SU-DHL-6 (cell line): ENCODE measurements at regions not wholly inside any gene's neighbourhood (a gene's known extent, or its start where the extent isn't known, plus 50 kb on each side); places are given as distances from the start of the nearest gene placed in this dataset.

ENCODE experiments used
- H2AFZ ChIP-seq: fragments of 200-600 bp; sonication (generic); 2 replicates; pipeline ENCODE4 v1.6.1; 2014; ENCODE audit warnings: low read depth, mild to moderate bottlenecking, moderate library complexity, mixed read lengths, antibody characterized with exemption, low read length; ENCODE audit not compliant: severe bottlenecking
- H3F3A ChIP-seq: fragments of 200-600 bp; shearing (Covaris generic); 2 replicates; pipeline ENCODE4 v1.6.0; 2016; ENCODE audit warnings: antibody characterized with exemption, mild to moderate bottlenecking; ENCODE audit not compliant: insufficient read depth
- H3K27ac ChIP-seq: fragments of 200-600 bp; sonication (generic); 2 replicates; pipeline ENCODE4 v1.5.1; 2016; ENCODE audit warnings: low read depth, mild to moderate bottlenecking, low read length, moderate library complexity, mixed read lengths
- H3K27me3 ChIP-seq: fragments of 200-600 bp; sonication (generic), shearing (Covaris generic); 2 replicates; pipeline ENCODE4 v1.6.0; 2014; ENCODE audit warnings: mild to moderate bottlenecking, low read length
- H3K36me3 ChIP-seq: fragments of 200-600 bp; sonication (generic); 2 replicates; pipeline ENCODE4 v1.6.1; 2014; ENCODE audit warnings: mild to moderate bottlenecking, low read length, mixed read lengths
- H3K4me2 ChIP-seq: fragments of 300-600, 200-600 bp; shearing (Covaris generic), sonication (generic); 2 replicates; pipeline ENCODE4 v1.6.0; 2014; ENCODE audit warnings: low read length, low read depth, mild to moderate bottlenecking; ENCODE audit not compliant: poor library complexity, severe bottlenecking
- H3K4me3 ChIP-seq: fragments of 200-600 bp; sonication (generic); 2 replicates; pipeline ENCODE4 v1.5.1; 2014; ENCODE audit warnings: antibody characterized with exemption, low read length, mild to moderate bottlenecking, mixed read lengths; ENCODE audit not compliant: insufficient read depth, poor library complexity, severe bottlenecking
- H3K79me2 ChIP-seq: fragments of 200-600 bp; sonication (generic); 2 replicates; pipeline ENCODE4 v1.6.1; 2014; ENCODE audit warnings: mild to moderate bottlenecking, low read length, moderate library complexity; ENCODE audit not compliant: insufficient read depth
- H3K9ac ChIP-seq: fragments of 200-600 bp; sonication (generic); 2 replicates; pipeline ENCODE4 v1.7.0; 2014; ENCODE audit warnings: mild to moderate bottlenecking, low read length
- H3K9me2 ChIP-seq: fragments of 200-600 bp; sonication (generic); replicated peaks from 2 replicates; pipeline ENCODE4 v1.6.1; 2014; ENCODE audit warnings: low read length; ENCODE audit not compliant: insufficient read depth
- H3K9me3 ChIP-seq: fragments of 200-600 bp; sonication (generic); 2 replicates; pipeline ENCODE4 v1.6.1; 2014; ENCODE audit warnings: low read length, mixed read lengths; ENCODE audit not compliant: insufficient read depth
- H4K20me1 ChIP-seq: fragments of 200-600 bp; sonication (generic); 2 replicates; pipeline ENCODE4 v1.6.1; 2014; ENCODE audit warnings: low read depth, mild to moderate bottlenecking, antibody characterized with exemption, low read length, moderate library complexity, mixed read lengths
- EZH2phosphoT487 ChIP-seq: fragments of 200-600 bp; sonication (generic), shearing (Covaris generic); conservative IDR thresholded peaks from 2 replicates; pipeline ENCODE4 v1.6.1; 2018; ENCODE audit warnings: mild to moderate bottlenecking, antibody characterized with exemption, low read length, moderate library complexity, mixed read lengths
- TF ChIP-seq, protein P1 (sequence below): fragments of 200-600 bp; sonication (generic); IDR thresholded peaks from one replicate; pipeline ENCODE4 v1.5.1; 2017; ENCODE audit warnings: antibody characterized with exemption, mild to moderate bottlenecking, low read length, moderate library complexity; ENCODE audit not compliant: insufficient read depth, poor library complexity, severe bottlenecking

DNA sequence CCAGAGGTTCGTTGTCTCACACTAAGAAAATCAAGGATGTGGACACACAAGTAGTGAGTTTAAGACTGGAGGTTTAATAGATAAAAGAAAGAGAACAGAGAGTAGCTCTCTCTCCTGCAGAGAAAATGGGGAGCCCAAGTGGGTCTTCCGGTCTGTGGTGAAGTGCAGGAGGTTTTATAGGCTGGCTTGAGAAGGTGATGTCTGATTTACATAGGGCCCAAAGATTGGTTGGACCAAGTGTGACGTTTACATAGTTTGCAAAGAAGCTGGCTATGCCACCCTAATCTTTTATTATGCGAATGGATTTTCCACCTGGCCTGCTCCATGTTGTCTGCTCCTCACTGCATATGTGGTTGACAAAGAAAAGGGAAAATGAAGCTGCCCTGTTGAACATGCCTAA lies 430.4 kb upstream of the TRIB2 start:
- Histone ChIP-seq H2AFZ (no peak overlapping the region), H3K27ac (no peak overlapping the region), H3K9ac (no peak overlapping the region), H3K9me2 (no peaks in the 10 kb centered on the region), H3K36me3 (no peaks in the 10 kb centered on the region), H3K79me2 (no peaks in the 10 kb centered on the region), H3K9me3 (no peaks in the 10 kb centered on the region), H3K4me3 (no peak overlapping the region), H3K4me2 (no peak overlapping the region), H4K20me1 (no peaks in the 10 kb centered on the region), H3F3A (no peaks in the 10 kb centered on the region), H3K27me3 (no peaks in the 10 kb centered on the region)
- TF ChIP-seq EZH2phosphoT487 = no peak
- TF ChIP-seq, protein P1, sequence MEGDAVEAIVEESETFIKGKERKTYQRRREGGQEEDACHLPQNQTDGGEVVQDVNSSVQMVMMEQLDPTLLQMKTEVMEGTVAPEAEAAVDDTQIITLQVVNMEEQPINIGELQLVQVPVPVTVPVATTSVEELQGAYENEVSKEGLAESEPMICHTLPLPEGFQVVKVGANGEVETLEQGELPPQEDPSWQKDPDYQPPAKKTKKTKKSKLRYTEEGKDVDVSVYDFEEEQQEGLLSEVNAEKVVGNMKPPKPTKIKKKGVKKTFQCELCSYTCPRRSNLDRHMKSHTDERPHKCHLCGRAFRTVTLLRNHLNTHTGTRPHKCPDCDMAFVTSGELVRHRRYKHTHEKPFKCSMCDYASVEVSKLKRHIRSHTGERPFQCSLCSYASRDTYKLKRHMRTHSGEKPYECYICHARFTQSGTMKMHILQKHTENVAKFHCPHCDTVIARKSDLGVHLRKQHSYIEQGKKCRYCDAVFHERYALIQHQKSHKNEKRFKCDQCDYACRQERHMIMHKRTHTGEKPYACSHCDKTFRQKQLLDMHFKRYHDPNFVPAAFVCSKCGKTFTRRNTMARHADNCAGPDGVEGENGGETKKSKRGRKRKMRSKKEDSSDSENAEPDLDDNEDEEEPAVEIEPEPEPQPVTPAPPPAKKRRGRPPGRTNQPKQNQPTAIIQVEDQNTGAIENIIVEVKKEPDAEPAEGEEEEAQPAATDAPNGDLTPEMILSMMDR = no peak

DNA sequence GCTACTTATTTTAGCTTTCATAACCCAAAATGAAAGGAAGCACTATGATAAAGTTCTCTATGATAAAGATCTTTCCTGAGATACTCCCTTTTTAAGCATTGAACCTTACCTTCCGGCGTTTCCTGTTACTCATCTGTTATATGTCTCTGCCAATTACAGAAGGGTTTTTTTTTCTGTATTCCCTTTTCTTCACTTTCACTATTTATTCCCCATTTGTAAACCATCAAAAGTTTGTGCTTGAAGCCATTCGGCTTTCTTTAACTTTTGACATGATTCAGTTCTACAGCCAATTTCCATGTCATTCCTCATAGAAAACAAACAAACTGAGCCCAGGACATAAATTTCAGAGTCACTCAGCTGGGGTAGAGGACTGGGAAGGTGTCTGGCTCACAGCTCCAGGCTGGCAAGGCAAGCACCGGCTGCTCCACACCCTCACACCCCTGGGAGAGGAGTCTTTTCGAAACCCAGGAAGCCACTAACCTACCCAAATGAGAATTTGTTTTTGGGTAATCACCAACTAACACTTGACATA lies 429.4 kb upstream of the TRIB2 start:
- H3K27ac ChIP-seq = no peak overlapping the region
- no peak overlapping the region for H3K9ac ChIP-seq
- H3K4me3 ChIP-seq = no peak overlapping the region
- H2AFZ ChIP-seq = peak overlapping the region; percentile 46
- no peaks in the 10 kb centered on the region for H3K9me2 ChIP-seq
- H4K20me1 ChIP-seq = no peaks in the 10 kb centered on the region
- no peaks in the 10 kb centered on the region for H3F3A ChIP-seq
- H3K79me2 ChIP-seq = no peaks in the 10 kb centered on the region
- H3K27me3 ChIP-seq = no peaks in the 10 kb centered on the region
- H3K36me3 ChIP-seq = no peaks in the 10 kb centered on the region
- TF ChIP-seq EZH2phosphoT487 = no peak
- TF ChIP-seq, protein P1 = no peak
- H3K4me2 ChIP-seq = no peak overlapping the region
- no peaks in the 10 kb centered on the region for H3K9me3 ChIP-seq

DNA sequence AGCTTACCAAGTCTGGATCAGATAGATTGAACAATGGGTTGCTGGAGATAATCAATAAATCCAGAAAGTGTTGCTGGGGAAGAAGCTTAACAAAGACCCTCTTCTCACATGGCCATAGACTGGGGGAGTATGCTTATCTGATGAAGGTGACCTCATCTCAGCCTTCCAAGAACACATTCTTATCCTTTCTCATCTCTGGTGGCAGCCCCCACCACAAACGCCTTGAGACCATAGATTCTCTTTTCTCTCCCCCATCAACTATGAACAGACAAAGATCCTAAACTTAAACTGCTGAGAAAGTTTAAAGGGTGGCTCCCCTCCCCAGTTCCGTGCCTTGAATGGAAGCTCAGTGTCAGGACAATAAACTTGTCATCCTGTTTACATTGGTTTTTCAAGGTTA lies 428.7 kb upstream of the TRIB2 start:
- H3K36me3 ChIP-seq = no peaks in the 10 kb centered on the region
- H3K4me2 ChIP-seq = no peak overlapping the region
- no peaks in the 10 kb centered on the region for H4K20me1 ChIP-seq
- no peaks in the 10 kb centered on the region for H3K79me2 ChIP-seq
- H3K9me2 ChIP-seq = no peaks in the 10 kb centered on the region
- no peaks in the 10 kb centered on the region for H3F3A ChIP-seq
- H3K9ac ChIP-seq = no peak overlapping the region
- no peak overlapping the region for H3K4me3 ChIP-seq
- no peak overlapping the region for H3K27ac ChIP-seq
- H3K27me3 ChIP-seq = no peaks in the 10 kb centered on the region
- H2AFZ ChIP-seq = no peak overlapping the region
- TF ChIP-seq EZH2phosphoT487 = no peak
- TF ChIP-seq, protein P1 = no peak
- H3K9me3 ChIP-seq = no peaks in the 10 kb centered on the region
